H9 (cell line): ENCODE measurements at regions not wholly inside any gene's neighbourhood (a gene's known extent, or its start where the extent isn't known, plus 50 kb on each side); places are given as distances from the start of the nearest gene placed in this dataset.

ENCODE experiments used
- DNase-seq: peaks from one replicate; pipeline ENCODE4 v3.0.0-alpha.2; 2017
- H2AFZ ChIP-seq: one replicate; pipeline ENCODE4 v1.6.1; 2013; ENCODE audit warnings: mild to moderate bottlenecking, low read length, control low read depth, moderate library complexity
- H2AK5ac ChIP-seq: 2 replicates; pipeline ENCODE4 v1.6.1; 2013; ENCODE audit warnings: low read length, control low read depth, mixed read lengths; ENCODE audit not compliant: insufficient read length
- H2BK120ac ChIP-seq: one replicate; pipeline ENCODE4 v1.6.1; 2013; ENCODE audit warnings: low read depth, mild to moderate bottlenecking, low read length, control low read depth, inconsistent platforms; ENCODE audit not compliant: poor library complexity, severe bottlenecking
- H2BK12ac ChIP-seq: 2 replicates; pipeline ENCODE4 v1.6.1; 2013; ENCODE audit warnings: low read length, control low read depth, mixed read lengths, low read depth; ENCODE audit not compliant: insufficient read length
- H2BK15ac ChIP-seq: 2 replicates; pipeline ENCODE4 v1.6.1; 2013; ENCODE audit warnings: low read depth, low read length, control low read depth
- H2BK20ac ChIP-seq: one replicate; pipeline ENCODE4 v1.6.1; 2013; ENCODE audit warnings: low read depth, mild to moderate bottlenecking, low read length, control low read depth, inconsistent platforms; ENCODE audit not compliant: poor library complexity, severe bottlenecking
- H2BK5ac ChIP-seq: 2 replicates; pipeline ENCODE4 v1.6.1; 2013; ENCODE audit warnings: low read length, control low read depth, mixed read lengths; ENCODE audit not compliant: insufficient read length
- H3K14ac ChIP-seq: 2 replicates; pipeline ENCODE4 v1.6.1; 2013; ENCODE audit warnings: low read length, control low read depth; ENCODE audit not compliant: insufficient read depth
- H3K18ac ChIP-seq: 2 replicates; pipeline ENCODE4 v1.6.1; 2013; ENCODE audit warnings: low read depth, mild to moderate bottlenecking, mixed read lengths, low read length, control low read depth; ENCODE audit not compliant: insufficient read length
- H3K23ac ChIP-seq: 2 replicates; pipeline ENCODE4 v1.6.1; 2013; ENCODE audit warnings: low read length, control low read depth, mixed read lengths, low read depth; ENCODE audit not compliant: insufficient read length
- H3K23me2 ChIP-seq: 2 replicates; pipeline ENCODE4 v1.6.1; 2013; ENCODE audit warnings: low read depth, mild to moderate bottlenecking, mixed read lengths, low read length, control low read depth; ENCODE audit not compliant: insufficient read length, poor library complexity, severe bottlenecking
- H3K27ac ChIP-seq: 2 replicates; pipeline ENCODE4 v1.5.1; 2013; ENCODE audit warnings: low read length, control low read depth, mixed read lengths, low read depth; ENCODE audit not compliant: insufficient read length
- H3K27me3 ChIP-seq: 2 replicates; pipeline ENCODE4 v1.6.1; 2013; ENCODE audit warnings: low read length, control low read depth, inconsistent platforms; ENCODE audit not compliant: insufficient read depth
- H3K4ac ChIP-seq: 2 replicates; pipeline ENCODE4 v1.6.1; 2013; ENCODE audit warnings: low read depth, mild to moderate bottlenecking, control low read depth, inconsistent platforms, low read length, moderate library complexity
- H3K4me1 ChIP-seq: 2 replicates; pipeline ENCODE4 v1.6.1; 2013; ENCODE audit warnings: low read length, control low read depth, inconsistent platforms; ENCODE audit not compliant: insufficient read depth
- H3K4me2 ChIP-seq: 2 replicates; pipeline ENCODE4 v1.6.1; 2013; ENCODE audit warnings: low read length, control low read depth, mixed read lengths; ENCODE audit not compliant: insufficient read length, insufficient read depth
- H3K56ac ChIP-seq: 2 replicates; pipeline ENCODE4 v1.6.1; 2013; ENCODE audit warnings: low read depth, mild to moderate bottlenecking, mixed read lengths, low read length, control low read depth; ENCODE audit not compliant: insufficient read length
- H3K79me1 ChIP-seq: 2 replicates; pipeline ENCODE4 v1.6.1; 2013; ENCODE audit warnings: low read depth, mild to moderate bottlenecking, moderate library complexity, low read length, control low read depth, inconsistent platforms; ENCODE audit not compliant: insufficient read depth, poor library complexity, severe bottlenecking
- H3K79me2 ChIP-seq: 2 replicates; pipeline ENCODE4 v1.6.1; 2013; ENCODE audit warnings: low read length, control low read depth, inconsistent platforms; ENCODE audit not compliant: insufficient read depth
- H3K9ac ChIP-seq: 2 replicates; pipeline ENCODE4 v1.6.1; 2013; ENCODE audit warnings: low read length, control low read depth, mixed read lengths; ENCODE audit not compliant: insufficient read length; ENCODE audit errors: extremely low read depth
- H3K9me3 ChIP-seq: one replicate; pipeline ENCODE4 v1.6.1; 2013; ENCODE audit warnings: low read depth, low read length, inconsistent platforms; ENCODE audit not compliant: control insufficient read depth
- H3T11ph ChIP-seq: one replicate; pipeline ENCODE4 v1.6.1; 2013; ENCODE audit warnings: mild to moderate bottlenecking, low read length, control low read depth, inconsistent platforms
- H4K20me1 ChIP-seq: one replicate; pipeline ENCODE4 v1.6.1; 2013; ENCODE audit not compliant: control insufficient read depth, insufficient read length, insufficient read depth
- H4K5ac ChIP-seq: 2 replicates; pipeline ENCODE4 v1.6.1; 2013; ENCODE audit warnings: low read depth, mild to moderate bottlenecking, mixed read lengths, low read length, control low read depth; ENCODE audit not compliant: insufficient read length
- H4K8ac ChIP-seq: replicated peaks from 2 replicates; pipeline ENCODE4 v1.6.1; 2013; ENCODE audit warnings: low read length, control low read depth, mixed read lengths, low read depth; ENCODE audit not compliant: insufficient read length
- H4K91ac ChIP-seq: 2 replicates; pipeline ENCODE4 v1.6.1; 2013; ENCODE audit warnings: low read depth, mild to moderate bottlenecking, moderate library complexity, mixed read lengths, low read length, control low read depth; ENCODE audit not compliant: insufficient read length
- H3K27ac Mint-ChIP-seq, 3 experiments: 2 replicates in 2 of 3; 3 replicates in 1 of 3; pipeline ENCODE4 v1.8.0; 2020 to 2021; ENCODE audit warnings: mixed read lengths in 3 of 3, mild to moderate bottlenecking in 1 of 3, moderate library complexity in 1 of 3
- H3K27me3 Mint-ChIP-seq: 2 replicates; pipeline ENCODE4 v1.8.0; 2021; ENCODE audit warnings: low read depth, mild to moderate bottlenecking, moderate library complexity, mixed read lengths
- H3K36me3 Mint-ChIP-seq, 3 experiments: 2 replicates in 2 of 3; 3 replicates in 1 of 3; pipeline ENCODE4 v1.8.0; 2020 to 2021; ENCODE audit warnings: low read depth in 3 of 3, mixed read lengths in 3 of 3; ENCODE audit not compliant: insufficient read depth in 1 of 3
- H3K4me1 Mint-ChIP-seq, 2 experiments: 2 replicates each; pipeline ENCODE4 v1.8.0; 2020; ENCODE audit warnings: mixed read lengths in 2 of 2
- H3K4me3 Mint-ChIP-seq, 2 experiments: 2 replicates in 1 of 2; 3 replicates in 1 of 2; pipeline ENCODE4 v1.8.0; 2020 to 2021; ENCODE audit warnings: mild to moderate bottlenecking in 2 of 2, mixed read lengths in 2 of 2, moderate library complexity in 1 of 2
- H3K9me3 Mint-ChIP-seq, 2 experiments: 2 replicates in 1 of 2; 3 replicates in 1 of 2; pipeline ENCODE4 v1.8.0; 2020; ENCODE audit warnings: mild to moderate bottlenecking in 2 of 2, mixed read lengths in 2 of 2, moderate library complexity in 1 of 2
- CTCF ChIP-seq: fragments of 200-600 bp; sonication (generic); conservative IDR thresholded peaks from 3 replicates; pipeline ENCODE4 v1.8.0; 2021; ENCODE audit warnings: antibody characterized with exemption, mild to moderate bottlenecking
- WGBS: extraction: QIAGEN DNeasy Blood & Tissue Kit; methylation state at CpG from one replicate; pipeline ENCODE4 v1.1.7; 2013; ENCODE audit warnings: missing lambda C conversion rate, low lambda C conversion rate, mixed read lengths; ENCODE audit not compliant: insufficient read length; ENCODE audit errors: extremely low coverage; 5-methylcytosine and 5-hydroxymethylcytosine counted together

- H3K4me2 ChIP-seq: no peak overlapping the region
- H3K23ac ChIP-seq: no peak overlapping the region
- H4K20me1 ChIP-seq: peaks cover 5% of the 10 kb centered on the region
- no peak overlapping the region for H3K9ac ChIP-seq
- no peak overlapping the region for H3K14ac ChIP-seq
- no peak overlapping the region for H4K91ac ChIP-seq
- H2AK5ac ChIP-seq: no peak overlapping the region
- H3K18ac ChIP-seq: no peak overlapping the region
- Mint-ChIP-seq H3K36me3 (no peaks in the 10 kb centered on the region), H3K4me1 (peaks cover 0 to 15% of the 10 kb centered on the region in 2 experiments; a peak in 2 of 4 replicates), H3K9me3 (peaks cover 0 to 3% of the 10 kb centered on the region in 2 experiments; a peak in 1 of 5 replicates), H3K27ac (no peak overlapping the region), H3K27me3 (no peaks in the 10 kb centered on the region; the same call in 1 of the 2 replicates), H3K4me3 (no peak overlapping the region)
- DNase-seq: no peak
- no peak overlapping the region for H2BK12ac ChIP-seq
- H3K79me2 ChIP-seq: no peaks in the 10 kb centered on the region
- H4K5ac ChIP-seq: no peak overlapping the region
- no peak overlapping the region for H3K27ac ChIP-seq
- no peak overlapping the region for H2BK20ac ChIP-seq
- WGBS: no CpG with 5 or more reads among the region's 11 CpGs
- H3K79me1 ChIP-seq: no peaks in the 10 kb centered on the region
- H3T11ph ChIP-seq: no peak overlapping the region
- H3K4me1 ChIP-seq: no peaks in the 10 kb centered on the region
- H3K23me2 ChIP-seq: no peaks in the 10 kb centered on the region
- H3K27me3 ChIP-seq: no peaks in the 10 kb centered on the region
- H3K56ac ChIP-seq: no peak overlapping the region
- no peak overlapping the region for H2BK15ac ChIP-seq
- no peak overlapping the region for H2BK5ac ChIP-seq
- TF ChIP-seq CTCF: no peak
- no peak overlapping the region for H4K8ac ChIP-seq
- no peak overlapping the region for H2BK120ac ChIP-seq
- H2AFZ ChIP-seq: no peak overlapping the region
- H3K9me3 ChIP-seq: no peaks in the 10 kb centered on the region
- no peak overlapping the region for H3K4ac ChIP-seq
These were observed 76.0 kb upstream of the SLCO4A1 start for GRCh38 chr20:62566266-62566665.
